Mesenteric fat pad (tissue), 1 donor: ENCODE measurements at regions not wholly inside any gene's neighbourhood (a gene's known extent, or its start where the extent isn't known, plus 50 kb on each side); places are given as distances from the start of the nearest gene placed in this dataset. TPM values are rescaled to one million over a fixed set of nuclear protein-coding genes. Genes with fewer than 3 reads are reported as not detected.

Experiments used
- microRNA-seq: library from miRNA; unstranded; fragments of <30 nt; microRNA quantifications from one replicate; pipeline ENCODE4 v1.2.0, GENCODE V29; 2020; ENCODE audit warnings: borderline number of aligned reads
- donor health status: DM: yes; HTN: yes; CAD: no.

Small RNAs in the stretch of these regions (microRNA-seq; reads per million reads assigned to microRNA genes)
- not detected for gene MIR1302-6
